NCI-H345 treated with DMSO at 0.1 percent for 48 hours (cell line): ENCODE measurements at regions not wholly inside any gene's neighbourhood (a gene's known extent, or its start where the extent isn't known, plus 50 kb on each side); places are given as distances from the start of the nearest gene placed in this dataset.

Experiments
- DNase-seq: peaks from one replicate; lab custom pipeline; 2025; ENCODE audit not compliant: unreplicated experiment; lab: John Stamatoyannopoulos, UW

DNA sequence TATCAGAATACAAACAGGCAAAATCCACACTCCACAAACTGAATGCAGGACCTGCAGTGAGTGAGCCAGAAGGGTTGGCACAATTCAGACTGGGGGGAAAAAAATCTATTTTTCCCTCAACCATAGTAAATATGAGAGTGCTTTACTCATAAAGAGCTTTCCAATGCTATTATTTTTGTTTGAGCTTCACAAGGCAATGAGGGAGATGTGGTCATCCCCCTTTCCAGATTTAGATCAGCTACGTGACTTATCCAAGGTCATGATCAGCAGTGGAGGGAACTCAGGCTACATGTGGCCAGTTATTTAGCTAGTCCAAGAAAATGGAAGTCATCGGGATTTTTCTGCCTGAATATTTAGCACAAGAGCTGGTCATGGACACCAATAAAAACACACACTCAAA lies 120.4 kb upstream of the KLF7 start:
- no peak for DNase-seq

DNA sequence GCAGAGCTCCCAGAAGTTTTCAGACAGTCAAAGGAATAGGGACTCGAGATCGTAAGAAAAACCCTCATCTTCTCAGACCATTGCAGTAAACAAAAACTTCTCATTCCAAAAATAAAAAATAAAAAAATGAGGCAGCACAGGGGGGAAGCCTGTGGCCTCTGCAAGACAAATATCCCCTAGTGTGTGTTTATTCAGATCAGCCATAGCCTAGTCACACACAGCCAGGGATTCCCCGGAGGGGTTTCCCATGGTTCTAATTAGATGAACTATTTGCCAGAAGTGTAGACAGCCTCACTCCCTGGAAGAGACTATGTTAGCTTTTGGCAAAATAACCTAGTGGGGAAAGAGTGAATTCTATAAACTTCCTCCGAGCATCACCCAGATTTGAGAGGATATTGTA lies 122.9 kb upstream of the KLF7 start:
- DNase-seq = no peak

DNA sequence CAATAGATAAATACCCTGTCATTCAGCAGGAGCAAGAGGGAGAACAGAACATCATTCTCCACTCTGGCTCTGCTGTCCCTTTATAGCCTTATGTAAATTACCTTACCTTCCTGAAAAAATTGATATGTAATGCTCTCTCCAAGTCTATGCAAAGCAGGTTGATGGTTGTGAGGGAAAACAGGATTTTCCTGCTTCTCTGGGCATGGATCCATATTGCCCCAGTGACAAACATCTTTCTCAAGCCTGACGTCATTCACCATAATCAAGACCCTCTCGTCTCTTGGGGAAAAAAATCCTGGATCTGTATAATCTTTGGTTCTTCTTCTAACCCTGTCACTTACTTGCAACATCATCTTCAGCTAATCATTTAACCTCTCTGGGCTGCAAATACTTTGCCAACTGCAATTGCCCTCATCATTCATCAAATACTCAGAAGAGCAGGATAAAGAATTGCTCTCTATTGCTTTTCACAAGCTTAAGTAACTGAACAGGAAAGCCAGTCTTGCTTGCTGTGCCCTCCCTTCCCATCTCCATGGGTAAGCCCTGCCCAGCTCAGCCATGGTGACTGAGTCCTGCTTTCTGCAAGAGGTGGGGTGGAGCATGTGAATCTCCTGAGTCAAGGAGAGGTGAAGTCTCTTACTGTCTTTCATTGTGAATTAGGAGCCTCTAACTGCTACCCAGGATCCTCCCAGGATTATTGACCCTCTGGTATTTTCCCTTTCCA lies 123.7 kb upstream of the KLF7 start:
- no peak for DNase-seq

DNA sequence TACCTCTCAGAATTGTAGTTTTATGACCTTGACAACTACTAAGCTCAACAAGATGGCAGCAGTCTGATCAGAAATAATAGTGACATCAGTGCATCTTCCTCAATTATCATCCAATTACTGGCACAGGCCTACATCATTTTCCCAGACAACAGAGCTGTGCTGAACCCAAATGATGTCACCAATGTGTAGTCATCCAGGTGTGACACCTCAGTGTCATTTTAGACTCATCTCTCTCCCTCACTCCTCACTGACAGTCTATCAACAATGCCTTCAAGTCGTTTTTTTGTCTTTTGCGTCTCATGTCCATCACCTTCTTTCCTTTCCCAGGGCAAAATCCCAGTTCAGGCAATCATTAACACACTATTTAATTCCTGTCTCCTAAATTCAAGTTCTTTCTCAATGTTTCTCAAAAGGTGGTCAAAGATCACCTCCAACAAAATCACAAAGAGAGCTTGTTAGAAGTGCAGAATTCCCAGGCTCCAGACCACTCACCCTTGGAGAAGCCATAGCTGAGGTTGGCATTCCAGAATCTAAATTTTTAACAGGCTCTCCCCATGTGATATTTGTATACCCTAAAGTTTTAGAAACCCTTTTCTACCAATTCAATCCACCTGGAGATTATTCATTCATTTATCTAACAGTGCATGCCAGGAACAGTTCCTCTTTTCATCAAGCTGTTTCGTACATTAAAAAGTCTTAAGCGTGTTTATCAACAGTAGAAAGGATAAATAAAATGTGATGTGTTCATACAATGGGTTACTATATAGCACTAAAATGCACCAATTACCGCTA lies 125.3 kb upstream of the KLF7 start:
- DNase-seq = no peak

DNA sequence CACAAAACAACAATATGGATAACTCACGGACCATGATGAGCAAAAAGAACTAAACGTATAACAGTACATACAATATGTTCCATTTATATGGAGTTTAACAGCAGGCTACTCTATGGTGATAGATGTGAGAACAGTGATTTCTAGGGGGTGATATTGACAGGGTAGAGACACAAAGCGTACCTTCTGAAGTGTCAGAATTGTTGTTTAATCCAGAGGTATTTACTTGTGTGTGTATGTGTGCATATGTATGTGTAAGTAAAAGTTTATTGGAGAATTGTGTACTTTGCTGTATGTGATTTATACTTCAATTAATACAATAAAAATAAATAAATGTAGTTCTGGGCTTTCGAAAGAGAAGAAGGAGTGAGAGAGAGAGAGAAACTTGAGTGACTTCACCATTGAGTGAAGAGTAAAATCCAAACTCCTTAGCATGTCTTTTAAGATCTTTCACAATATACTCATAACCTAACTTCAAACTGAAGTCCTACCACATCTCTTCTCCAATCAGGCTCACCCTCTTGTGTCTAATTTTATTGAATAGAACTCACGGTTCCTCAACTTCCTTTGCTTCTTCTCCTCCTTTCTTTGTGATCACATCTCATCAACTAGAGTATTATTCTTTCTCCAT lies 126.0 kb upstream of the KLF7 start:
- no peak for DNase-seq

DNA sequence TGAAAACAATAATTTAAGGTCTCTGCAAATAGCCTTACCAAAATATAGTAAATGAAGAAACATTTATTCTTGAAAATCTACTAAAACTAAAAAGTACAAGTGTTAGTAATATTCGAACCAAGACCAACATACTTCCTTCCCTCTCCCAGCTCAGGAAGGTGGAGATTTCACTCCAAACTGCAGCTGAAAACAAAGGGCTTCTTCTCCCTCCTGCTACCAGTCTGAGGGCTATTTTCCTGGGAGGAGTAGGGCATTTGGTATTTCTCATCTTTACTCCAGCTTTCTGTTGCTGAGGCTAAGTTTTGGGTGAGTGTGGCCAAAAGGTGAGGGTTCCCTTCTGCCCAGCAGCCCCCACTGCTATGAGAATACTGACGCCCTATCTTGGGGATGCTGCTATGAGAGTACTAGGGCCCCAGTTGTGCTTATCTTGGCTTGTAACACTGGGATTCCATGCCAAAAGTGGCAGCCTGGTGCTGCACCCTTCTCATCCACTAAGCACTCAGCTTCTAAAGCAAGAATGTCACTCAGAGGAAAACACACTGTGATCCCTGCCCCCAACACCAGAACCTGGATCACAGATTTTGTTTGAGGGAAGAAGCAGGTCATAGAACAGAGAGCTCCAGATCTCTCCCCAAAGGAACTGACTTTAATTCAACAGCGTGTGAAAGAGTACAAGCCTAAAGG lies 130.7 kb upstream of the KLF7 start:
- no peak for DNase-seq

DNA sequence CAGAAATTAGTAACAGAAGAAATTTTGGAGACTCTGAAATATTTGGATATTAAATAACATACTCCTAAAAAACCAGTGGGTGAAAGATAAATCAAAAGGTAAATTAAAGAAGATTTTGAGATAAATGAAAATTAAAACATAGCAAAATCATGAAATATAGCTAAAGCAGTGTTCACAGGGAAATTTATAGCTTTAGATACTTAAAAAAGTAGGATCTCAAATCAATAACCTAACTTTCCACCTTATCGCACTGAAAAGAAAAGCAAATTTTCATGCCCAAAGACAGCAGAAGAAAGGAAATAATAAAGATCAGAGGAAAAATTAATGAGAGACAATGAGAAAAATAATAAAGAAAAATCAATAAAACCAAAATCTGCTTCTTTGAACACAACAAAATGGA lies 135.1 kb upstream of the KLF7 start:
- DNase-seq = no peak

DNA sequence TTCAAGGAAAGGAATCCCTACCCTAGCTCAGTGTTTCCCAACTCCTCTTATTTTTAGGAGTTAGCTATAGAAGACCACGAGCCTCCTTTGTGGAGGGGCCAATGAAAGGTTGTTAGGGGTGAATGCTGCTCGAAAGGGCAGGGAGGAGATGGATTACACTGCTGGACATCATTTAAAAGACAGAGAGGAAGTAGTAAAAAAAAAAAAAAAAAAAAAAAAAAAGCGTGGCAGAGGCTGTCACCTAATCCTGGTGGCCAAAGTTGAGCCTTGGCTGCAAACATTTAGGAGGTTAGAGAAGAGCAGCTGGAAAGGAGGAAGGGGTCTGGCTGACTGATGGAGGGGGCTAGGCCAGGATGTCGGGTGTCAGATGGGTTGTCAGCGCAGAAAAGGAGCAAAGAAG lies 139.0 kb upstream of the KLF7 start:
- no peak for DNase-seq

DNA sequence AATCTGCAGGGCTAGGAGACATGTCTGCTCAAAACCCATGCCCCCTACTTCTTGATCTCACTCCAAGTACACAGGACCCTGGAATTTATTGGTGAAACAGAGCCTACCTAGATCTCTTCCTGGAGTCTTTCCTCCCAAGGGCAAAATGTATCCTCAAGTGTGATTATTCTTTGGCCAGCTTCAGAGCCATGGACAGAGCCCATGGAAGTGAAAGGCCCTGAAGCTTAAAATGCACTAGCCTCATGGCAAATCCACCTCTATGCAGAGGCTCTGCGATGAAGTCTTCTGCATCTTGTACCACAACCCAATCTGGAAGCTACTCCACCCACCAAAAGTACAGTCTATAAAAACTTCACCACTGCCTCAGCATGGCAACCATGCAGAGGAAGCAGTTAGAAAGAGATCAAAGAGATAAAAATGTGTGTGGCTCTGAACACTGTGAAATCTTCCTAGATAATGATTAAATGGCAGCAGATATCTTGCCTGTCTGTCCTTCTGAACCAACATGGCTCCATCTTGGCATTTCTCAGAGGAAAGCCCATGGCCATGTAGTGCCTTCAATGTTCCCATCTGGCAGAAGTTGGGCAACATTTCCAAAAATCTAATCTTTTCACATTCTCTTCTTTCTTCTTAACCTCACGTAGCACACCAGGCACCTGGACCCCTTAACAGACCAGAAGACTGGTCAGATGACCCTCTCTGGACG lies 142.9 kb upstream of the KLF7 start:
- no peak for DNase-seq

DNA sequence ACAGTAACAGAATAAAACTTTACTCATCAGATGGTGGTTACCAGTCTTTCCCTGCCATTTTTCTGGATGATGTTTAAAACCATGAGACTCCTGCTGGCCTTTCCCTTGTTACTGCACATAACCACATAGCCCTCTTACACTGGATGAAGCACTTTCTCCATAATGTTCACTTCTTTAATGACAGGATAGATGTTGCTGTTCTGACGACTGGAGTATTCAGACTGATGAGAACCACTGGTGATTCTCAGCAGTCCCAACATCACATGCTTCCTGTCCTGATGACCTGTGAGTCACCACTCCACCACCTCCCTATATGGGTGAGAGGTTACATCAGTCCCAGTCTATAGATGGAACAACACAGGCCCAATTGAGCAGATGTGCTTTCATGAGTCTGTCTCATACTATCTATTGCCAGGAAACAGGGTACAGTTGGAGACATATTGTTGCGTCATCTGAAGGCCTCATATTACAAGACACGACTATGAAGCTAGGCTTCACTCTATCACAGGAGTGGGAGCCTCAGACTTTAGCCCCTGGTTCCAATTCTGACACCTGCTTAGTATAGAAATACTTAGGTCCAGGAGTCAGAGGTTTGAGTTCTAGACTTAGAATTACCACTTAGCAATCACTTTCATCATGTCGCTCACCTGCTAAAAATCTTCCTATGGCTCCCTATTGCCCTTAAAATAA lies 145.7 kb upstream of the KLF7 start:
- no peak for DNase-seq

DNA sequence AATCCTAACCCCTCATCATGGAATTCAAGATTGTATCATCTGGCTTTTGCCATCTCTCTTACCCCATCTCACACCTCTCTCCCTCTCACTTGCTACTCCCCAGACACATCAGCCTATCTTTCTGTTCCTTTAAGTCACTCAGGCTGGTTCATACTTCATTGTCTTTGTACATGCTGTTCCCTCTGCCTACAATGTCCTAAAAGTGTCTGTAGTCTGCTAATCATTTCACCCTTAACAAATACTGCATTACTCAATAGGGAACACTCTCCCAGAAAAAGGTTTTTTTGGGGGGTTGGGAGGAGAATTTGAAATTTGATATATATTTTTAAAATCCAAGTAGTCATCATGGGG lies 146.2 kb upstream of the KLF7 start:
- no peak for DNase-seq

DNA sequence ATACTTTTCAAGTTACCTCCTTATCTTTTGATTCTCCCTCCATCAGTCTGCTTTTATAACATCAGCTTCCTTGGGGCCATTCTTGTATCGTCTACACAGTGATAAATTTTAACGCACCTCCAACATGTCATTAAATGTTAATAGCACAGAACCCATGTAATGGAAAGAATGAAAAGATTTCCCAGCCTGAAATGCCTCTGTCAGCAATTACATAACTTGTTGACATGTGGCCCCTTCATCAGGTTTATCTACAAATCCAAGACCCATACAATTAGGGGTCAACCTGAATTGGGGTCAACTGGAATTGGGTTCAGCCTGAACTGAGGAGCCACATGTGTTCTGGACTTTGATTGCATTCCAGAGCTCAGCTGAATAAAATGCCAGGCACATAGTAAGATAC lies 148.2 kb upstream of the KLF7 start:
- no peak for DNase-seq

DNA sequence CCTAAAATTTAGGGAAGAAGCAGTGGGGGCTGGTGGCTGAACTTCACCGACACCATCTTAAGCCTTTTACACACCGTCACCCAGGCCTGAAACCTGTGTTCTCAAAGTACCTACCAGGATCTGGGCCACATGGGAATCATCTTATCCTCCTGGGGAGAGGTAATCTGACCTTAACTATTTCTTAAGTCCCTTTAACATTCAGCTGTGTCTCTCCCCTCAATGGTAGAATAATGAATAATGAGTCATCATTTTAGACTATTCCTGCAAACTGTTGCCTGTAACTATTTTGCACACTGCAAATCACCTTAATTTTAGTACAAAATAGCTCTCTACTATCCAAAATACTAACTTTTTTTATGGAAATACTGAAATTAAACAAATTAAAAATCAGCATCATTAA lies 149.4 kb upstream of the KLF7 start:
- DNase-seq = no peak

DNA sequence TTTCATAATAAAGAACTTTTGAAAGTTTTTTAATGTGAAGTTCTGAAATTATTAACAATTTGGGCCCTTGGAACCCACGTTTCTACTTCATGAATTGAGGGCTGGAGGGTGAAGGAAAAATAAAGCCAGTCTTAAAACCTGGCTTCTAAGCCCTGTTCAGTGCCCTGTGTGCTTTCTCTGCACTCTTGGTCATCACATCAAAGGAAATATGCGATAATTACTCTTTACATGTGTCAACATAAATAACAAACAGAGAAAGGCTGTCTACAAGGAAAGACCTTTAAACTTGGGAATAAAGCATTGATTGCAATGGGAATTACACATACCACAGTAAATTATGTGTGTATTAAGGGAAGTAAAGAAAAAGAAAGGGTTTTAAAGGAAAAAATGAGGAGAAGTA lies 150.7 kb upstream of the KLF7 start:
- DNase-seq = no peak

DNA sequence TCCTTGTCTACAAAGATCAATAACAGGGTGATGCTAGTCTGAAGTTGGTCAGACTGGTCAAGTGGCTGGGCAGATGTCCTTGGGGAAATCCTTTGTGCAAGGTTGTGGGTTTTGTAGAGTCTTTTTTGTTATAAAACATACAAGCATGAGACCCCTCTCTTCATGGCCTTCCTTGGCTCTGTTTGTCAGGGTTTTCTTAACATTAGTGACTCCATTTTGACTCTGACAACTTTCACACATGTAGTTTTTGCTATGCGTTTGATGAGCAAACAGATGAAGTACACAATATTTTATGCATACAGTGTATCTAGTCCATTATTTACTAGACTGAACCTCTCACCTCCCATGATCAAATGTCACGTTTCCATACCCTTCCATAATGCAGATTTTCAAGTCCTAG lies 151.2 kb upstream of the KLF7 start:
- no peak for DNase-seq

DNA sequence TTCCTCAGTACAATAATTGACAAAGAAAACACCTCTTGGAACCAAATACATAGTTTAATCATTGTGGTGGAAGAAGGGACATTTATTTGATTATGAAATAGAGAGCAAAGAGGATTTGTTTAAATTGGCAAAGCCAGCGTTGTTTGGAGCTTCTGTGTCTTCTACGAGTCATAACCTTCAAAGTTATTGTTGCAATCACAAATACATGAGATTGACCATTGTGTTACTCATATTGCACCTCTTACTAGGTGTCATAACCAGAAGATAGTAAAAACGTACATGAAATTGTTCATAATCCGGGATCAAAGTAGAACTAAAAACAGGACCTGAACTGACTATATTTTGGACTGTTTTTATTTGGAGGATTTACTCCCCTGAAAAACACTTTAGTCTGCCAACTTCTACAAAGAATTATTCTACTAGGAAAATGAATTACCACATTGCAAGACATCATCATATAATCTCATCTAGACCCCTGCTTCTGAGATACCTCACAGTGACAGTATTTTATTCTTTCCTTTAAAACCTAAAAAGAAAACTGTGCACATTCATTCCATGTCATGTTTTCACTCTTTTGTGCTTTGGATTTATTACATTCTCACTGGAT lies 151.7 kb upstream of the KLF7 start:
- no peak for DNase-seq

DNA sequence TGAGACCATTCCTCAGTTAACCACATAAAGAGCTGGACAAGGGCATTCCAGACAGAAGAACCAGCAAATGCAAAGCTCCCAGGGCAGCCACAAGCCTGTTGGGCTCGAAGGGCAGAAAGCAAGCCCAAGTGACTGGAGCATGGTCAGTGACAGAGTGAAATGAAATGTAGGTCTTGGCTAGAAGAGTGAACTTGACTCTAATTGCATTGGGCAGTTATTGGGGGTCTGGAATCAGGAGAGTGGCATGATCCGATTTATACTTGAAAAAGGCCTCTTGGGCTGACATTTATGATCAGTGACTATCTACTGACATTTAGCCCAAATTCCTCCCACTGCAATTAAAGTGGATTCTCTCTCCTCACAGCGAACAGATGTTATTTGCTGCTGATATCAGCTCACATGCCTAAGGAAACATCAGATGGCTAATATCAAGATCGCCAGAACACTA lies 152.5 kb upstream of the KLF7 start:
- DNase-seq = no peak

DNA sequence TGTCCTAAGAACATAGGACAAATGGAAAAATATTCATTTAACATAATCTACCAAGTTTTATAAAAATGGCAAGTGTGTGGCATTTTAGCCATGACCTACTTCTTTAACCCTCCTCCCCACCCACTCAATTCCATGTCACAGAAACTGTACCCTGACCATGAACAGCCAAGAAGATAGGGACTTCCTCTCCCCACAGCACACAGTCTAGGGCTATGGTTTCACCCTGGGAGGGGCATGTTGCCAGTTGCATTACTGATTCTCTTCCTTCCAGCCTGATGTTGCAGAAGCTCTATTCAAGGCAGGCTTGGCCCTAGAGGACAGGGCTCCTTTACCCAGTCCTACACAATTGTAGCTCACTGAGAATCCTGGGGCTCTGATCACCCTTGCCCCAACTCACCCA lies 153.6 kb upstream of the KLF7 start:
- DNase-seq = no peak

DNA sequence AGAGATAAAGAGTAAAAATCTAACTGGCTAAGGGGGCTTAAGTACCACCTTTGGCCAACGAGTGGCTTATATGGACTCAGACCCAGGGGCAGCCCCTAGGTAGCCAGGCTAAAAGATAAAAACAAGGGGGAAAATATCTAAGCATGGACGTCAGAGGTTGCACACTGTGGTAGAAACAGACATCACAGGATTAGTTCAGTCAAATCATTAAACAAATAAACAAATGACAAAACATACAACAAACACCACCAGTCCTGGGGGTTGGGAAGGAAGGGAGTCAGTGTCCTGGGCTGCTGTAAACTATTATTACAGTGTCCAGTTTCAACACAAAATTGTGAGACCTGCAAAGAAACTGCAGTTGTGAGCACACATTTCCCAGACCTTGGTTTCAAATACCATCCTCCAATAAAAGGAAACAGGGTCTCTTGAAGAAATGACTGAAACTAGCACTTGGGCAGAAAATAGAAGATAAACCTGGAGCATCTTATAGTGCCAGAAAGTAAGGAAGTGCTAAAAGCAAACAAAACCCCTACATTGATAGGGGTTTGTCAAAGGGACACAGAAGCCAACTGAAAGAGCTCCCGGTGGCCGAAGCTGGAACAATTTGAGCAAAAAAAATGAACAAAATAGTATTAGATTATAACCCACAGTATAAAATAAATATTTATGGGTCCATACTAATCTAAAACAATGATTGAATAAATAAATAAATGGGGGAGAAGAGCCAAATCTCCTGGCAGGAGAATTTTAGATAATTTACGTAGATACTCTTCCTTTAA lies 154.8 kb upstream of the KLF7 start:
- no peak for DNase-seq
